T47D (cell line): ENCODE measurements at regions not wholly inside any gene's neighbourhood (a gene's known extent, or its start where the extent isn't known, plus 50 kb on each side); places are given as distances from the start of the nearest gene placed in this dataset.

Experiments used
- DNase-seq, 2 experiments: peaks; one replicate each; pipeline versions ENCODE4 v3.0.0 to v3.0.0-alpha.2; 2011 to 2012; ENCODE audit warnings: low read depth in 1 of 2, low spot score in 1 of 2
- JUND ChIP-seq: IDR thresholded peaks from 2 replicates; pipeline ENCODE4 v1.6.1; 2012; ENCODE audit warnings: low read depth
- in situ Hi-C: cut with HindIII; loops from 2 replicates; pipeline ENCODE4 v1.10.0; 2016; ENCODE audit warnings: low sequenced_read_pairs, low pct_unique_long_range_greater_than_20kb

GRCh38 chr6:133637436-133637835 is 251.5 kb upstream of the TCF21 start:
- DNase-seq: no peak
- no peak for TF ChIP-seq JUND
- in situ Hi-C loops: no loop called here

- TF ChIP-seq JUND: no peak
- no peak for DNase-seq
- in situ Hi-C loops: no loop called here
Measured at GRCh38 chr6:133637874-133638273, 251.0 kb upstream of the TCF21 start.

- in situ Hi-C loops: no loop called here
- no peak for DNase-seq
- no peak for TF ChIP-seq JUND
Measured at GRCh38 chr6:133641104-133641503, 247.8 kb upstream of the TCF21 start.

GRCh38 chr6:133644548-133644891 is 244.4 kb upstream of the TCF21 start:
- no peak for DNase-seq
- in situ Hi-C loops: no loop called here

GRCh38 chr6:133644892-133645619 is 243.9 kb upstream of the TCF21 start:
- no peak for TF ChIP-seq JUND
- no peak for DNase-seq
- in situ Hi-C loops: no loop called here

More at GRCh38 chr6:133644548-133644891, 244.4 kb upstream of the TCF21 start:
- no peak for TF ChIP-seq JUND

GRCh38 chr6:133645966-133646740 is 242.8 kb upstream of the TCF21 start:
- in situ Hi-C loops: no loop called here
- TF ChIP-seq JUND: no peak
- DNase-seq: no peak

GRCh38 chr6:133648581-133648980 is 240.3 kb upstream of the TCF21 start:
- in situ Hi-C loops: no loop called here
- no peak for DNase-seq
- TF ChIP-seq JUND: no peak

- TF ChIP-seq JUND: no peak
- no peak for DNase-seq
- in situ Hi-C loops: no loop called here
Measured at GRCh38 chr6:133671376-133671775, 217.5 kb upstream of the TCF21 start.

GRCh38 chr6:133673056-133673455 is 215.9 kb upstream of the TCF21 start:
- DNase-seq: no peak
- in situ Hi-C loops: no loop called here
- TF ChIP-seq JUND: no peak

- no peak for DNase-seq
- in situ Hi-C loops: no loop called here
- no peak for TF ChIP-seq JUND
Measured at GRCh38 chr6:133674661-133675060, 214.3 kb upstream of the TCF21 start.

- DNase-seq: no peak
- in situ Hi-C loops: no loop called here
- no peak for TF ChIP-seq JUND
Measured at GRCh38 chr6:133680994-133681393, 207.9 kb upstream of the TCF21 start.

- in situ Hi-C loops: no loop called here
- no peak for TF ChIP-seq JUND
- no peak for DNase-seq
Measured at GRCh38 chr6:133681891-133682290, 207.0 kb upstream of the TCF21 start.

- in situ Hi-C loops: no loop called here
- no peak for DNase-seq
- TF ChIP-seq JUND: no peak
Measured at GRCh38 chr6:133682506-133683307, 206.2 kb upstream of the TCF21 start.
